ENCODE measurements at regions not wholly inside any gene's neighbourhood (a gene's known extent, or its start where the extent isn't known, plus 50 kb on each side); places are given as distances from the start of the nearest gene placed in this dataset.

GRCh38 chr2:41420219-41420618 is 627.6 kb upstream of the PKDCC start:
- Histone ChIP-seq H3K4me1 (peaks cover 3 to 9% of the 10 kb centered on the region in 2 donors), H3K36me3 (no peaks in the 10 kb centered on the region), H3K9me3 (no peaks in the 10 kb centered on the region), H3K27me3 (no peaks in the 10 kb centered on the region), H3K27ac (no peak overlapping the region), H3K4me3 (replicated peaks in 1 of 3) (no peak overlapping the region)
- WGBS, 2 donors, result 46 to 47% methylated on average over 3 of the region's 3 CpGs
- DNase-seq, result no peak
- intact Hi-C loops (cut with DNase I), result no loop called here
- no peak for TF ChIP-seq POLR2A (IDR thresholded peaks at IDR 0.05)
- TF ChIP-seq, protein P1, sequence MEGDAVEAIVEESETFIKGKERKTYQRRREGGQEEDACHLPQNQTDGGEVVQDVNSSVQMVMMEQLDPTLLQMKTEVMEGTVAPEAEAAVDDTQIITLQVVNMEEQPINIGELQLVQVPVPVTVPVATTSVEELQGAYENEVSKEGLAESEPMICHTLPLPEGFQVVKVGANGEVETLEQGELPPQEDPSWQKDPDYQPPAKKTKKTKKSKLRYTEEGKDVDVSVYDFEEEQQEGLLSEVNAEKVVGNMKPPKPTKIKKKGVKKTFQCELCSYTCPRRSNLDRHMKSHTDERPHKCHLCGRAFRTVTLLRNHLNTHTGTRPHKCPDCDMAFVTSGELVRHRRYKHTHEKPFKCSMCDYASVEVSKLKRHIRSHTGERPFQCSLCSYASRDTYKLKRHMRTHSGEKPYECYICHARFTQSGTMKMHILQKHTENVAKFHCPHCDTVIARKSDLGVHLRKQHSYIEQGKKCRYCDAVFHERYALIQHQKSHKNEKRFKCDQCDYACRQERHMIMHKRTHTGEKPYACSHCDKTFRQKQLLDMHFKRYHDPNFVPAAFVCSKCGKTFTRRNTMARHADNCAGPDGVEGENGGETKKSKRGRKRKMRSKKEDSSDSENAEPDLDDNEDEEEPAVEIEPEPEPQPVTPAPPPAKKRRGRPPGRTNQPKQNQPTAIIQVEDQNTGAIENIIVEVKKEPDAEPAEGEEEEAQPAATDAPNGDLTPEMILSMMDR (IDR thresholded peaks at IDR 0.05), result no peak

- WGBS, 2 donors, result 90 to 95% methylated on average over 1 of the region's 1 CpG
- H3K27ac ChIP-seq, result no peak overlapping the region
- TF ChIP-seq, protein P1 (IDR thresholded peaks at IDR 0.05), result no peak
- TF ChIP-seq POLR2A (IDR thresholded peaks at IDR 0.05), result no peak
- H3K4me1 ChIP-seq, result peaks cover 3 to 9% of the 10 kb centered on the region in 2 donors
- intact Hi-C loops (cut with DNase I), result no loop called here
- H3K9me3 ChIP-seq, result no peaks in the 10 kb centered on the region
- no peak overlapping the region for H3K4me3 ChIP-seq (replicated peaks in 1 of 3)
- no peaks in the 10 kb centered on the region for H3K36me3 ChIP-seq
- H3K27me3 ChIP-seq, result no peaks in the 10 kb centered on the region
- no peak for DNase-seq
These were observed 626.9 kb upstream of the PKDCC start for GRCh38 chr2:41420872-41421271.

- Histone ChIP-seq H3K4me3 (replicated peaks in 1 of 3) (no peak overlapping the region), H3K36me3 (no peaks in the 10 kb centered on the region), H3K27ac (no peak overlapping the region), H3K4me1 (no peaks in the 10 kb centered on the region), H3K27me3 (no peaks in the 10 kb centered on the region), H3K9me3 (no peaks in the 10 kb centered on the region)
- intact Hi-C loops (cut with DNase I), result no loop called here
- WGBS, 2 donors, result 56 to 62% methylated on average over 2 of the region's 2 CpGs
- no peak for DNase-seq
- TF ChIP-seq POLR2A (IDR thresholded peaks at IDR 0.05), result no peak
These were observed 616.1 kb upstream of the PKDCC start for GRCh38 chr2:41431756-41432155.

DNA sequence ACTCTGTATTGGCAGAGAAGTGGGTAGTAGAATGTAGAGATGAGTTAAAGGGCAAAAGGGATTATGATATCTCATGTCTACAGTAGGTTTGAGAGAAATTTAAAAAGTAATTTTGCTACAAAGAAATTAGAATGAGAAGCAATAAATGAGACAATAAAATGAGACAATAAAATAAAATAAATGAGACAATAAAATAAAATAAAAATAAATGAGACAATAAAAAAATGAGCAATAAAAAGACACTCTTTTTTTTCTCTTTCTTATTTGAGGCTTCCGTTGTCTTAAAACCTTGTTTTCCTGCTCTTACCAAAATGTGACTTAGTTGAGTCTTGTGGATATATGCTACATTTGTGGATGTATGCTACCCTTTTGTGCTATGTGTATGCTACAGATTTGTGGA is 615.4 kb upstream of the PKDCC start:
- no peaks in the 10 kb centered on the region for H3K36me3 ChIP-seq
- 96 to 97% methylated on average over 1 of the region's 1 CpG for WGBS, 2 donors
- no peak overlapping the region for H3K4me3 ChIP-seq (replicated peaks in 1 of 3)
- H3K27ac ChIP-seq, result no peak overlapping the region
- TF ChIP-seq, protein P1 (IDR thresholded peaks at IDR 0.05), result no peak
- TF ChIP-seq POLR2A (IDR thresholded peaks at IDR 0.05), result no peak
- intact Hi-C loops (cut with DNase I), result no loop called here
- no peak for DNase-seq
- H3K9me3 ChIP-seq, result no peaks in the 10 kb centered on the region
- no peaks in the 10 kb centered on the region for H3K4me1 ChIP-seq
- H3K27me3 ChIP-seq, result no peaks in the 10 kb centered on the region

DNA sequence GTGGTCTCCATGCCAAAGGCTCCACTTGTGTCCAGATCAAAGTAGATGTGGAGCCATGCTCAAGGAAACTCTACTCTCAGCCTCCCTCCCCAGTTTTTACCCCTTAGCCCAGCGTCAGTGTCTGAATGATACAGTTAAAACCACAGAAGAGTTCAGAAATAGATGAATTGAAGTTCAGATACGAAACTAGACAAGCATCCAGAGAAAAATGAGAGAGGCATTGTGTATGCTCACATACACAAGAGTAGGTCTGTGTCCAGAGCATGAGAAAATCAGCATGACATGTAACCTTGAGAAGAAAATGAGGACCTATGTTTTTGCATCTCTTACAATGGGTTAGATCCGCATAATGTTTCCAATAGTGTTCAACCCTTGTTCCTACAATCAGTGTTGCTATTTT is 612.8 kb upstream of the PKDCC start:
- Histone ChIP-seq H3K27me3 (no peaks in the 10 kb centered on the region), H3K27ac (no peak overlapping the region), H3K9me3 (no peaks in the 10 kb centered on the region), H3K4me3 (replicated peaks in 1 of 3) (no peak overlapping the region), H3K36me3 (no peaks in the 10 kb centered on the region), H3K4me1 (no peaks in the 10 kb centered on the region)
- TF ChIP-seq POLR2A (IDR thresholded peaks at IDR 0.05), result no peak
- TF ChIP-seq, protein P1 (IDR thresholded peaks at IDR 0.05), result no peak
- intact Hi-C loops (cut with DNase I), result no loop called here
- no peak for DNase-seq
- WGBS, 2 donors, result 88 to 92% methylated on average over 3 of the region's 3 CpGs

- no peak for TF ChIP-seq POLR2A (IDR thresholded peaks at IDR 0.05)
- TF ChIP-seq, protein P1 (IDR thresholded peaks at IDR 0.05), result no peak
- H3K4me1 ChIP-seq, result no peaks in the 10 kb centered on the region
- H3K27ac ChIP-seq, result no peak overlapping the region
- intact Hi-C loops (cut with DNase I), result no loop called here
- no peaks in the 10 kb centered on the region for H3K9me3 ChIP-seq
- H3K4me3 ChIP-seq (replicated peaks in 1 of 3), result no peak overlapping the region
- no peaks in the 10 kb centered on the region for H3K27me3 ChIP-seq
- no peak for DNase-seq
- H3K36me3 ChIP-seq, result no peaks in the 10 kb centered on the region
These were observed 605.9 kb upstream of the PKDCC start for GRCh38 chr2:41441958-41442357.

Measured in thyroid gland (tissue), 4 donors.